Prostate gland (tissue), 2 donors: ENCODE measurements at regions not wholly inside any gene's neighbourhood (a gene's known extent, or its start where the extent isn't known, plus 50 kb on each side); places are given as distances from the start of the nearest gene placed in this dataset.

Experiments used
- DNase-seq: peaks from one replicate; pipeline ENCODE4 v3.0.0-alpha.2; 2019; ENCODE audit warnings: low spot score
- H3K27ac ChIP-seq, 2 donors: fragments of 200-600 bp; sonication (generic); 2 replicates each; pipeline ENCODE4 v1.5.1; 2017 to 2019
- H3K27me3 ChIP-seq: fragments of 200-600 bp; sonication (generic); replicated peaks from 2 replicates; pipeline ENCODE4 v1.5.1; 2019; ENCODE audit not compliant: insufficient read depth
- H3K36me3 ChIP-seq, 2 donors: fragments of 200-600 bp; sonication (generic); 1 replicate in 1 of 2; 2 replicates in 1 of 2; pipeline versions ENCODE4 v1.5.1 to v1.8.1; 2017 to 2019
- H3K4me1 ChIP-seq: fragments of 200-600 bp; sonication (generic); replicated peaks from 2 replicates; pipeline ENCODE4 v1.5.1; 2019
- H3K4me3 ChIP-seq, 2 donors: fragments of 200-600 bp; sonication (generic); 2 replicates each; pipeline ENCODE4 v1.5.1; 2017 to 2019
- H3K9me3 ChIP-seq: fragments of 200-600 bp; sonication (generic); 2 replicates; pipeline ENCODE4 v1.5.1; 2017
- POLR2A ChIP-seq: fragments of 450-650 bp; IDR thresholded peaks from one replicate; pipeline ENCODE4 v1.6.1; 2016; ENCODE audit warnings: antibody characterized with exemption, mild to moderate bottlenecking
- POLR2AphosphoS5 ChIP-seq: sonication (generic); formaldehyde crosslinking; IDR thresholded peaks from one replicate; pipeline ENCODE4 v1.6.1; 2017; ENCODE audit warnings: antibody characterized with exemption
- WGBS: methylation state at CpG from one replicate; pipeline ENCODE4 v1.1.5; 2018; 5-methylcytosine and 5-hydroxymethylcytosine counted together
- intact Hi-C: fragments of 100-400 bp; cut with DNase I; formaldehyde crosslinking; loops from one replicate; pipeline ENCODE4 v1.14.2; 2022
- TF ChIP-seq, protein P1 (sequence below), 4 experiments: fragments of 200-600 bp in 2 of 4; fragments of 450-650 bp in 2 of 4; sonication (generic) in 2 of 4; IDR thresholded peaks; 1 replicate in 3 of 4; 2 replicates in 1 of 4; pipeline ENCODE4 v1.5.1; 2016 to 2019; ENCODE audit warnings: antibody characterized with exemption in 4 of 4, mild to moderate bottlenecking in 2 of 4, moderate library complexity in 2 of 4

GRCh38 chr11:92380882-92381281 is 156.3 kb downstream of the FAT3 start:
- Histone ChIP-seq H3K4me1 (no peaks in the 10 kb centered on the region), H3K36me3 (no peaks in the 10 kb centered on the region), H3K27ac (no peak overlapping the region), H3K4me3 (no peak overlapping the region), H3K27me3 (no peaks in the 10 kb centered on the region), H3K9me3 (no peaks in the 10 kb centered on the region)
- intact Hi-C loops, result no loop called here
- no peak for DNase-seq
- no peak for TF ChIP-seq POLR2A
- TF ChIP-seq POLR2AphosphoS5, result peak; percentile 33
- WGBS, result 77% methylated on average over 3 of the region's 3 CpGs

- H3K27me3 ChIP-seq, result no peaks in the 10 kb centered on the region
Observed at GRCh38 chr11:92382311-92382710, 157.7 kb downstream of the FAT3 start.

GRCh38 chr11:92383430-92383829 is 158.8 kb downstream of the FAT3 start:
- H3K4me3 ChIP-seq, result no peak overlapping the region
- no peaks in the 10 kb centered on the region for H3K4me1 ChIP-seq
- TF ChIP-seq POLR2A (no peak), POLR2AphosphoS5 (no peak)
- TF ChIP-seq, protein P1, sequence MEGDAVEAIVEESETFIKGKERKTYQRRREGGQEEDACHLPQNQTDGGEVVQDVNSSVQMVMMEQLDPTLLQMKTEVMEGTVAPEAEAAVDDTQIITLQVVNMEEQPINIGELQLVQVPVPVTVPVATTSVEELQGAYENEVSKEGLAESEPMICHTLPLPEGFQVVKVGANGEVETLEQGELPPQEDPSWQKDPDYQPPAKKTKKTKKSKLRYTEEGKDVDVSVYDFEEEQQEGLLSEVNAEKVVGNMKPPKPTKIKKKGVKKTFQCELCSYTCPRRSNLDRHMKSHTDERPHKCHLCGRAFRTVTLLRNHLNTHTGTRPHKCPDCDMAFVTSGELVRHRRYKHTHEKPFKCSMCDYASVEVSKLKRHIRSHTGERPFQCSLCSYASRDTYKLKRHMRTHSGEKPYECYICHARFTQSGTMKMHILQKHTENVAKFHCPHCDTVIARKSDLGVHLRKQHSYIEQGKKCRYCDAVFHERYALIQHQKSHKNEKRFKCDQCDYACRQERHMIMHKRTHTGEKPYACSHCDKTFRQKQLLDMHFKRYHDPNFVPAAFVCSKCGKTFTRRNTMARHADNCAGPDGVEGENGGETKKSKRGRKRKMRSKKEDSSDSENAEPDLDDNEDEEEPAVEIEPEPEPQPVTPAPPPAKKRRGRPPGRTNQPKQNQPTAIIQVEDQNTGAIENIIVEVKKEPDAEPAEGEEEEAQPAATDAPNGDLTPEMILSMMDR (IDR thresholded peaks at IDR 0.05), result no peak
- H3K36me3 ChIP-seq, result no peaks in the 10 kb centered on the region
- no peak for DNase-seq
- H3K27ac ChIP-seq, result no peak overlapping the region
- 9% methylated on average over 1 of the region's 1 CpG for WGBS
- intact Hi-C loops, result no loop called here
- H3K9me3 ChIP-seq, result no peaks in the 10 kb centered on the region
- no peaks in the 10 kb centered on the region for H3K27me3 ChIP-seq

More at GRCh38 chr11:92382311-92382710, 157.7 kb downstream of the FAT3 start:
- WGBS, result 97% methylated on average over 3 of the region's 3 CpGs
- no peak for DNase-seq
- Histone ChIP-seq H3K36me3 (no peaks in the 10 kb centered on the region), H3K27ac (no peak overlapping the region), H3K4me3 (no peak overlapping the region), H3K4me1 (no peaks in the 10 kb centered on the region), H3K9me3 (no peaks in the 10 kb centered on the region)
- TF ChIP-seq POLR2A (no peak), POLR2AphosphoS5 (no peak)
- TF ChIP-seq, protein P1 (IDR thresholded peaks at IDR 0.05), result no peak
- intact Hi-C loops, result no loop called here

GRCh38 chr11:92384358-92384757 is 159.7 kb downstream of the FAT3 start:
- WGBS, result 75% methylated on average over 2 of the region's 2 CpGs
- H3K36me3 ChIP-seq, result no peaks in the 10 kb centered on the region
- intact Hi-C loops, result no loop called here
- H3K27me3 ChIP-seq, result no peaks in the 10 kb centered on the region
- H3K4me1 ChIP-seq, result no peaks in the 10 kb centered on the region
- TF ChIP-seq, protein P1 (IDR thresholded peaks at IDR 0.05), result no peak
- TF ChIP-seq POLR2A (no peak), POLR2AphosphoS5 (no peak)
- no peaks in the 10 kb centered on the region for H3K9me3 ChIP-seq
- H3K27ac ChIP-seq, result no peak overlapping the region
- no peak overlapping the region for H3K4me3 ChIP-seq
- no peak for DNase-seq

DNA sequence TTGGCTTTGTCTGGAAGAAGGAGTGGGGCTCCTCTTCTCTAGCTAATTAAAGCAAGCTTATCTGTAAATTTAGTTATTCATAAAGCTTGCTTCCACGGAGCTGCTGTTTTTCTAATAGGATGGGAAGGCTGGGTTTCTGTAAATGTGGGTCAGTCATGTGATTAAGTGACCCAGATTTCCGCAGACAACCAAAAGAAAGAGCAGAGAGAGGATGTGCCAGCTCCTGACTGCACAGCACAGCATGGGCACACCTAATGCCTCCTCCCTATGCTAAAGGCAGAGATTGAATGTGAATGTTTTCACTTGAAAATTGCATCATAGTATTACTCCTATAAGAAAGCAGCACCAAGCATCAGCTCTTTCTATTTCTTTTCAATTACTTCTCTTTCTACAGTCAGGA is 160.2 kb downstream of the FAT3 start:
- WGBS, result 38% methylated on average over 2 of the region's 2 CpGs
- intact Hi-C loops, result no loop called here
- Histone ChIP-seq H3K4me1 (no peaks in the 10 kb centered on the region), H3K9me3 (no peaks in the 10 kb centered on the region), H3K36me3 (no peaks in the 10 kb centered on the region), H3K4me3 (no peak overlapping the region), H3K27ac (no peak overlapping the region), H3K27me3 (no peaks in the 10 kb centered on the region)
- TF ChIP-seq, protein P1 (IDR thresholded peaks at IDR 0.05), result no peak
- TF ChIP-seq POLR2A (no peak), POLR2AphosphoS5 (no peak)
- DNase-seq, result no peak
